HL-60/S4 treated with phorbol 12-myristate 13-acetate at 8.2 ng/mL for 4 days and 3 days (cell line): ENCODE measurements at regions not wholly inside any gene's neighbourhood (a gene's known extent, or its start where the extent isn't known, plus 50 kb on each side); places are given as distances from the start of the nearest gene placed in this dataset.

ENCODE experiments used
- in situ Hi-C: fragments of 300-500 bp; cut with MboI; formaldehyde crosslinking; loops from 2 replicates; pipeline ENCODE4 v1.15.0; 2022; ENCODE audit warnings: low sequenced_read_pairs

DNA sequence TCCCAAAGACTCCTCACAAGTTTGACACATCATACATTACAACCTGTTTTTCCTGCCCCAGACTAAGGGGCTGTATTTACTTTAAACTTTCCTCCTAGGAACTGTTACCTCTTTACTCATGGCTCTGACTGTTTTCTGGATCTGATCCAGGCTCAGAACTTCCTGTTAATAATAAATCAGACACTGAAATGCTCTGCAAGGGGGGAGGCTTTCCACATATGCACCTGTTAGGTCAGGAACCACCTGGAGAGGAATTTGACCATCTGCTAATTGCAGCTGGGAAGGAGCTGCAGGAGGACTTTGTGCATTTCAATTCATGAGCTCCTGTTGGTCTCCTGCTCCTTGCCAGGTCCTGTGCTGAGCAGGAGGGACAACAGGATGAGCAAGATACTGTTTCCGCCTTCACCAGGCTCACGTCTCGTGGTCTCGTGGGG is 476.9 kb upstream of the CDH5 start:
- in situ Hi-C loops, result loop anchor here (25.0 kb wide), 1 partner anchor 373 kb away; no protein-coding TSS in a partner anchor

DNA sequence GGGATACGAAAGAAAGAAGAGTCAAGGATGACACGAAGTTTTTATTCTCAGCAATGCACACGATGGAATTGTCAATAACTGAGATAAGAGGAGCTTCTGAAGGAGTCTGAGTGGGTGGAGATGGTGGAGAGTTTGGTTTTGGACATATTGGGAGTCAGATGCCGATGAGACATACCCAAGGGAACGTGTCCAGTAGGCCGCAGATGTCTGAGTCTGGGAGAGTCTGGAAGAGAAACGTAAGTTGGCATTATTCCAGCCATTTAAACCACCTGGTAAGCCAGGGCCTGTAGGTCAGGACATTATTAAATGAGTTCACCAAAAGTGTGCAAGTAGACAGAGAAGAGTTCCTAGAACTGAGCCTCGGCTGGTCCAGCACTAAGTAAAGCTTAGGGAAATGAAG is 478.3 kb upstream of the CDH5 start:
- in situ Hi-C loops, result loop anchor here (25.0 kb wide), 1 partner anchor 374 kb away; no protein-coding TSS in a partner anchor

GRCh38 chr16:65884018-65884417 is 482.5 kb upstream of the CDH5 start:
- in situ Hi-C loops, result loop anchor here (25.0 kb wide), 1 partner anchor 378 kb away; no protein-coding TSS in a partner anchor

- in situ Hi-C loops, result loop anchor here (25.0 kb wide), 1 partner anchor 384 kb away; no protein-coding TSS in a partner anchor
These were observed 488.1 kb upstream of the CDH5 start for GRCh38 chr16:65878347-65878746.

- in situ Hi-C loops, result loop anchor here (25.0 kb wide), 1 partner anchor 386 kb away; no protein-coding TSS in a partner anchor
These were observed 489.9 kb upstream of the CDH5 start for GRCh38 chr16:65876624-65877023.

- in situ Hi-C loops, result loop anchor here (25.0 kb wide), 1 partner anchor 386 kb away; no protein-coding TSS in a partner anchor
These were observed 490.5 kb upstream of the CDH5 start for GRCh38 chr16:65876056-65876408.

GRCh38 chr16:65875381-65876055 is 491.0 kb upstream of the CDH5 start:
- in situ Hi-C loops, result loop anchor here (25.0 kb wide), 1 partner anchor 387 kb away; no protein-coding TSS in a partner anchor

DNA sequence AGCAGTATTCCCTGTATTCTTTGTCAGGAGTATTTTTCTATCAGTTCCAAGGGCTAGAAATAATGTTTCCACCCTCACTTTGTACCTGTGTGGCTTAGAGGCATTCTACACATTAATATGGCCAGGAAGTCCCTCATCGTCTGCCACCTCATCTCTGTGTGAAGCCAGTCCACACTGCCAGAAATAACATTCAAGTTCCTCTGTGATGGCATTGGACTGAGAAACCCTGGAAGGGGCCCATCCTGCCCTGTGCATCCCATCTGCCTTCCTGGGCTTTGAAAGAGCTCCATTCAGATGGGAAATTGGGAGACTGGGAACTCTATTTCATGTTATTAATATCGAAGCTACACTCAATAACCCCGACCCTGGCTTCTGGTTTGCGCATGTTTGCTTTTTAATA is 497.2 kb upstream of the CDH5 start:
- in situ Hi-C loops, result no loop called here

DNA sequence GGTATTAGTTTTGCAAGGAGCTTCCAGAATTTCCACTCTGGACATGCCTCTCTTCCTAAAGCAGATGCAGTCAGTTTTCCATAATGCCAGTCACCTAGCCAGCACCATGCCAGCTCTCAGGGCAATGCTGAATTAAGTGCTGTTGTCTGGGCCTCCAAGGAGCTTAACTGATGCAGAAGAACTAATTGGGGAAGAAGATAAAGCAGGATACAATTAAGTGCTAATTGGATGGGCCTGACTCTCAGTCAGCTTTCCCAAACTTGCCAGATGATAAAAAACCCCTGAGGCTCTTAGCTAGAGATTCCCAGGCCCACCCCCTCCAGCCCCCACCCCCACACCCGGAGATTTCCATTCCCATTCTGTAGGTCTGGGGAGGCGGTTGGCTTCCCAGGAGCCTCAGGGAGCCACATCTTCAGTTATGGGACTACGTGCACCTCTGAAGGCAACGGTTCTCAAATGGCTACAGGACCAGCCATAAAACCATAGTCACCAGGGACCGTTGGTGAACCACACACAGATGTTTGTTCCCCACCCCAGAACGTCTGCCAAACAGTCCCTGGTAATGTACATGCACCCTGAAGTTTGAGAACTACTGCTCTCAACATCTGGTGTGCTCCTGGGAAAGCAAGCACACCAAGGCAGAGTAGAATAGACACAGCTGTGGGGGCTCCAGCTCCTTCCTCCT is 499.1 kb upstream of the CDH5 start:
- in situ Hi-C loops, result no loop called here

GRCh38 chr16:65863236-65863635 is 503.3 kb upstream of the CDH5 start:
- in situ Hi-C loops, result no loop called here

- in situ Hi-C loops, result no loop called here
These were observed 505.3 kb upstream of the CDH5 start for GRCh38 chr16:65861131-65861731.

DNA sequence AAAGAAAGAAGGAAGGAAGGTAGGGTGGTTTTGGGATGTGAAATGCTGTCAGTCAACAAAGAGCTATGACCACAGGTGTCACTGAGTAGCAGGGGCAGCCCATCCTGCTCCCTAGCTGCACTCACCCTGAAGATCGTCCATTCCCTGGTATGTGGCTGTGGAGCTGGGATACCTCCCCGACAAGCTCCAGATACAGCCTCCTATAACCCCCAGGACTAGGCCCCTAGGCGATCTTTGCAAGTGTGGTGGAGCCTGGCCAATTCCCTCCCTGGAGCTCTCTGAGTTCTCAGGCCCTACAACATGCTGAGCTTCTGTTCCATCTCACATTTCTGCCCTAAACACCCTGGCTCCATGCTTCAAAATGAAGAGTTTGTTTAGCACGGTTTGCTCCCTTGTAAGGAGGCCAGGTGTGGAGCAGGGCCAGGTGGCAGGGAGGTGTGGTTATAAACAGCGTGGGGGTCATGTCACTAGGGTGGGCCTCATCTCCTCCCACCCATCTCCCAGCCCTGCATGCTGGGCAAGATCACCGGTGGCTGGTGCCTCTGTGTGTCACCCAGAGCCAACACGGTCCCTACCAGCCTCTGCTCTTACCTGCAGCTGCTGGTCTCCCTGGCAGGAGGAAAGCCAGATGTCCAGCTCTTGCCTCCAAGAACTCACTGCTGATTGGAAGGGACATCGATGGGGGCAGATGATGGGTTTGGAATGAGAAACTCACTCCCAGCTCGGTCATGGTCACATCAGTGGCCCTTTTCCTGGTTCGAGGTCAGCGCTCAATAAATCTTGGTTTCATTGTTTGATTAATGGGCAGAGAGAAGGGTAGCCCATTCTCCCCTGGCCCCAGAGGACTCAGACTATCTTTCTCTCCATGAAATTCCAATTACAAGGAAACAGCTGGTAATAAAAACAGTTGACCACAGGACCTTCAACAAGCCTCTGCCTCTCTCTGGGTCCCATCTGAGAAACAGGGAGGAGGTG is 511.0 kb upstream of the CDH5 start:
- in situ Hi-C loops, result no loop called here

- in situ Hi-C loops, result no loop called here
These were observed 520.3 kb upstream of the CDH5 start for GRCh38 chr16:65846210-65846602.

DNA sequence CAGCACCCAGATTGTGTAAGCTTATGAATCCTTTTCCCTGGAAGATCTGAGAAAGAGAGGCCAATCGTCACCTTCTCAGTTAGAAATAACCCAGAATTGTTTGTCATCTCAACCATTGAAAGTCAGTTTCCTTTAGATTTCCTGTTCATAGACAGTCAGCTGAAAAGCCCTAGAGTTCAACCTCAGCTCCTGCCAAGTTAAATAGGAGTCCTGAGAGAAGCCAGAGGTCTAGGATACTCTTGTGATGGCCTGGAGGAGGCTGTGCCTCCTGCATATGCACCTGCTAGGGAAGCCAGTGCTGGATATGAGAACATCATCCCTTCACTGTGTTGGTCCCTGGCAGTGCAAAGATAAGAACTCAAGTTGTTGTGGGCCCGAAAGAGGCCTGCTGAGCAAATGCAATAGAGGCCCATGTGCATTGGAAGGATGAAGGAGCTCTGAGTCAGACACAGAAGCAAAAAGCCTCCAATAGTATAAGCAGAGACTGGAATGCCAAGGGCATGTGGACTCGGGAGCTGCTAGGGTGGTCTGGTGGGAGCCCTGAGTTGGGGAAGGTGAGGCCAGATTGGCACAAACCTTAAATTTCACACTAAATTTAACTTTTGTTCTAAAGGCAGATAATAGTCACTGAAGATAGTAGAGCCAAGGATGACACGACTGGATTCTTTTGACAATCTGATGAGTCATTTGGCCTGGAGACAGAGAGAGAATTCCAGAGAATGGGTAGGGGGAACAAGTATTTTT is 520.9 kb upstream of the CDH5 start:
- in situ Hi-C loops, result no loop called here

- in situ Hi-C loops, result no loop called here
These were observed 522.5 kb upstream of the CDH5 start for GRCh38 chr16:65843941-65844340.

GRCh38 chr16:65842067-65842466 is 524.4 kb upstream of the CDH5 start:
- in situ Hi-C loops, result no loop called here

DNA sequence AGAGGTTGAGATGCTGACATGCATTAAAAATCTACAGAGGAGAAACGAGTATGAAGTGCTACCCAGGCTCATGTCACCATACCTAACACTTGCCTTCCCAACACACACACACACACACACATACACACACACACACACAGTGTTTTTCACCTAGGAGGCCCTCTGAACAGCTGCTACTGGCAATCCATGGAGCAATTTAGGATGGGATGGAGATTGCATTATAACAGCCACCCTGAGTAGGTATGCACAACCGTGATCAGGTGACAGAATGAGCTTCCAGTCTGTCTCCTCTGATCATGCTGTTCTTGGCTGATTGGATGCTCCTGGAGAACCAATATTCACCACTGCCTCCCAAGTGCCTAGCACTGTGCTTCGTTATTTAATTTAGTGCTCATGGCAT is 528.5 kb upstream of the CDH5 start:
- in situ Hi-C loops, result no loop called here

GRCh38 chr16:65837464-65837863 is 529.0 kb upstream of the CDH5 start:
- in situ Hi-C loops, result no loop called here

- in situ Hi-C loops, result no loop called here
These were observed 531.8 kb upstream of the CDH5 start for GRCh38 chr16:65834688-65835087.
